T-helper 2 cell treated with Interferon-gamma antibody and Interleukin-4, amounts not matched to agents 100 ng/mL and 5 ng/mL, for 36 hours (primary cell): ENCODE measurements at regions not wholly inside any gene's neighbourhood (a gene's known extent, or its start where the extent isn't known, plus 50 kb on each side); places are given as distances from the start of the nearest gene placed in this dataset.
"Not testable (repeated sequence)": the region's sequence is repeated elsewhere in the genome, so short reads cannot be mapped to it uniquely, and the experiment has no call there.

ENCODE experiments used
- intact Hi-C: fragments of 100-400 bp; cut with micrococcal nuclease; formaldehyde crosslinking; loops from one replicate; pipeline ENCODE4 v1.15.1; 2023

- intact Hi-C loops = no loop called here
These were observed 426.2 kb downstream of the BCAT1 start for GRCh38 chr12:24522736-24523135.

- intact Hi-C loops = no loop called here
These were observed 429.1 kb downstream of the BCAT1 start for GRCh38 chr12:24519759-24520158.

- intact Hi-C loops = no loop called here
These were observed 431.9 kb downstream of the BCAT1 start for GRCh38 chr12:24517000-24517399.

GRCh38 chr12:24510581-24511125 lies 438.2 kb downstream of the BCAT1 start:
- intact Hi-C loops = no loop called here

GRCh38 chr12:24507827-24508226 lies 441.1 kb downstream of the BCAT1 start:
- intact Hi-C loops = no loop called here

GRCh38 chr12:24505366-24506015 lies 443.4 kb downstream of the BCAT1 start:
- intact Hi-C loops = no loop called here

GRCh38 chr12:24503477-24503876 lies 445.4 kb downstream of the BCAT1 start:
- intact Hi-C loops = not testable (repeated sequence)

GRCh38 chr12:24500831-24501230 lies 448.1 kb downstream of the BCAT1 start:
- intact Hi-C loops = no loop called here

GRCh38 chr12:24500421-24500820 lies 448.5 kb downstream of the BCAT1 start:
- intact Hi-C loops = no loop called here

GRCh38 chr12:24499151-24500146 lies 449.5 kb downstream of the BCAT1 start:
- intact Hi-C loops = no loop called here

- intact Hi-C loops = no loop called here
These were observed 452.1 kb downstream of the BCAT1 start for GRCh38 chr12:24496755-24497154.

- intact Hi-C loops = no loop called here
These were observed 454.5 kb downstream of the BCAT1 start for GRCh38 chr12:24494401-24494800.

GRCh38 chr12:24491968-24492367 lies 456.9 kb downstream of the BCAT1 start:
- intact Hi-C loops = no loop called here

- intact Hi-C loops = no loop called here
These were observed 459.0 kb downstream of the BCAT1 start for GRCh38 chr12:24489939-24490338.

GRCh38 chr12:24488906-24489619 lies 459.8 kb downstream of the BCAT1 start:
- intact Hi-C loops = no loop called here

- intact Hi-C loops = no loop called here
These were observed 460.8 kb downstream of the BCAT1 start for GRCh38 chr12:24488091-24488596.

GRCh38 chr12:24487606-24488005 lies 461.3 kb downstream of the BCAT1 start:
- intact Hi-C loops = no loop called here

- intact Hi-C loops = no loop called here
These were observed 465.2 kb downstream of the BCAT1 start for GRCh38 chr12:24483732-24484131.

GRCh38 chr12:24482882-24483604 lies 465.9 kb downstream of the BCAT1 start:
- intact Hi-C loops = no loop called here

- intact Hi-C loops = no loop called here
These were observed 466.9 kb downstream of the BCAT1 start for GRCh38 chr12:24482044-24482443.
